GM23248 (cell line): ENCODE measurements at regions not wholly inside any gene's neighbourhood (a gene's known extent, or its start where the extent isn't known, plus 50 kb on each side); places are given as distances from the start of the nearest gene placed in this dataset.

ENCODE experiments used
- EZH2 ChIP-seq: fragments of 200-600 bp; sonication (generic); IDR thresholded peaks from 2 replicates; pipeline ENCODE4 v1.6.1; 2018; ENCODE audit warnings: antibody characterized with exemption, mild to moderate bottlenecking; ENCODE audit not compliant: insufficient read depth, poor library complexity, severe bottlenecking
- EZH2phosphoT487 ChIP-seq: fragments of 200-600 bp; sonication (generic); IDR thresholded peaks from 2 replicates; pipeline ENCODE4 v1.6.1; 2018; ENCODE audit warnings: antibody characterized with exemption, moderate library complexity, mild to moderate bottlenecking, low read depth; ENCODE audit not compliant: insufficient read depth

GRCh38 chr2:120787822-120788700 is 52.4 kb downstream of the GLI2 start:
- TF ChIP-seq EZH2phosphoT487 = no peak
- no peak for TF ChIP-seq EZH2
